ELF-1 (cell line): ENCODE measurements at regions not wholly inside any gene's neighbourhood (a gene's known extent, or its start where the extent isn't known, plus 50 kb on each side); places are given as distances from the start of the nearest gene placed in this dataset.
"Not testable (repeated sequence)": the region's sequence is repeated elsewhere in the genome, so short reads cannot be mapped to it uniquely, and the experiment has no call there.

ENCODE experiments used
- DNase-seq: peaks from one replicate; pipeline ENCODE4 v3.0.0-alpha.2; 2016; ENCODE audit warnings: low read depth, low spot score

- no peak for DNase-seq
These were observed 96.1 kb upstream of the GRIP1 start for GRCh38 chr12:66774929-66775328.

GRCh38 chr12:66775871-66776270, 97.0 kb upstream of the GRIP1 start:
- DNase-seq: peak; percentile 61

- no peak for DNase-seq
These were observed 98.1 kb upstream of the GRIP1 start for GRCh38 chr12:66776974-66777373.

GRCh38 chr12:66779466-66779865, 100.6 kb upstream of the GRIP1 start:
- no peak for DNase-seq

- DNase-seq: no peak
These were observed 107.8 kb upstream of the GRIP1 start for GRCh38 chr12:66786531-66787308.

GRCh38 chr12:66799551-66799950, 120.7 kb upstream of the GRIP1 start:
- DNase-seq: no peak

- no peak for DNase-seq
These were observed 121.2 kb upstream of the GRIP1 start for GRCh38 chr12:66800046-66800445.

- DNase-seq: peak; percentile 11
These were observed 125.1 kb upstream of the GRIP1 start for GRCh38 chr12:66803930-66804329.

GRCh38 chr12:66804563-66804974, 125.7 kb upstream of the GRIP1 start:
- no peak for DNase-seq

GRCh38 chr12:66808606-66809005, 129.7 kb upstream of the GRIP1 start:
- DNase-seq: peak; percentile 14

- no peak for DNase-seq
These were observed 134.4 kb upstream of the GRIP1 start for GRCh38 chr12:66813137-66813892.

- DNase-seq: no peak
These were observed 140.7 kb upstream of the GRIP1 start for GRCh38 chr12:66819587-66819986.

- DNase-seq: no peak
These were observed 144.1 kb upstream of the GRIP1 start for GRCh38 chr12:66822961-66823360.

GRCh38 chr12:66823857-66824570, 145.1 kb upstream of the GRIP1 start:
- DNase-seq: peak; percentile 38

- DNase-seq: not testable (repeated sequence)
These were observed 147.0 kb upstream of the GRIP1 start for GRCh38 chr12:66825921-66826320.

- DNase-seq: no peak
These were observed 150.9 kb upstream of the GRIP1 start for GRCh38 chr12:66829660-66830325.

- DNase-seq: no peak
These were observed 152.6 kb upstream of the GRIP1 start for GRCh38 chr12:66831495-66831894.

GRCh38 chr12:66832997-66833396, 154.1 kb upstream of the GRIP1 start:
- no peak for DNase-seq

- no peak for DNase-seq
These were observed 157.9 kb upstream of the GRIP1 start for GRCh38 chr12:66836623-66837310.

- no peak for DNase-seq
These were observed 158.4 kb upstream of the GRIP1 start for GRCh38 chr12:66837311-66837627.

GRCh38 chr12:66838366-66838765, 159.5 kb upstream of the GRIP1 start:
- DNase-seq: no peak
